ENCODE measurements at regions not wholly inside any gene's neighbourhood (a gene's known extent, or its start where the extent isn't known, plus 50 kb on each side); places are given as distances from the start of the nearest gene placed in this dataset.

- no peak overlapping the region for H3K4me3 ChIP-seq (ENCODE audit: low read length)
- TF ChIP-seq ZNF274 (IDR thresholded peaks at IDR 0.05; ENCODE audit: low read depth, low read length): no peak
Observed at GRCh38 chr6:14660806-14661579, 543.4 kb downstream of the CD83 start.

GRCh38 chr6:14661691-14662090, 544.1 kb downstream of the CD83 start:
- no peak overlapping the region for H3K4me3 ChIP-seq (ENCODE audit: low read length)
- TF ChIP-seq ZNF274 (IDR thresholded peaks at IDR 0.05; ENCODE audit: low read depth, low read length): no peak

GRCh38 chr6:14664112-14664601, 546.6 kb downstream of the CD83 start:
- TF ChIP-seq ZNF274 (IDR thresholded peaks at IDR 0.05; ENCODE audit: low read depth, low read length): no peak
- H3K4me3 ChIP-seq (ENCODE audit: low read length): no peak overlapping the region

GRCh38 chr6:14664621-14665315, 547.2 kb downstream of the CD83 start:
- no peak overlapping the region for H3K4me3 ChIP-seq (ENCODE audit: low read length)
- no peak for TF ChIP-seq ZNF274 (IDR thresholded peaks at IDR 0.05; ENCODE audit: low read depth, low read length)

GRCh38 chr6:14665827-14666724, 548.5 kb downstream of the CD83 start:
- H3K4me3 ChIP-seq (ENCODE audit: low read length): no peak overlapping the region
- TF ChIP-seq ZNF274 (IDR thresholded peaks at IDR 0.05; ENCODE audit: low read depth, low read length): no peak

DNA sequence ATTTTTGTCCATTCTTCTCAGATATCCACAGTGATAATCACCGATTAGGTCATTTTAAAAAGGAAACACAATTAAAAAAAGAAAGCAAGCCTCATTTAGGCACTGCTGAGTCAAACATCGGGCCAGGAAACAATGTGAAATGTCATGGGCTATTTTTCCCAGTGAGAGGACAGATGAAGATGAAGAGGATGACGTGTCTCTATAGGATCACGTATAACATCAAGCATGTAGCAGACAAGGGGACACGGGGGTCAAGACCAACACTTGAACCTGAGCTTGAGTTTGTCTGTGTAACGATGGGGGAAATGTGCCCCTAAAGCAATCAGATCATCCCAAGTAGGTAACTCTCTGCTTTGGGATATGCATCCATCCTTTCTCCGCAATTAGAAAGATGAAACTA, 553.2 kb downstream of the CD83 start:
- no peak for TF ChIP-seq ZNF274 (IDR thresholded peaks at IDR 0.05; ENCODE audit: low read depth, low read length)

GRCh38 chr6:14671261-14671681, 553.7 kb downstream of the CD83 start:
- TF ChIP-seq ZNF274 (IDR thresholded peaks at IDR 0.05; ENCODE audit: low read depth, low read length): no peak
- no peak overlapping the region for H3K4me3 ChIP-seq (ENCODE audit: low read length)

More for the DNA sequence above, 553.2 kb downstream of the CD83 start:
- H3K4me3 ChIP-seq (ENCODE audit: low read length): no peak overlapping the region

DNA sequence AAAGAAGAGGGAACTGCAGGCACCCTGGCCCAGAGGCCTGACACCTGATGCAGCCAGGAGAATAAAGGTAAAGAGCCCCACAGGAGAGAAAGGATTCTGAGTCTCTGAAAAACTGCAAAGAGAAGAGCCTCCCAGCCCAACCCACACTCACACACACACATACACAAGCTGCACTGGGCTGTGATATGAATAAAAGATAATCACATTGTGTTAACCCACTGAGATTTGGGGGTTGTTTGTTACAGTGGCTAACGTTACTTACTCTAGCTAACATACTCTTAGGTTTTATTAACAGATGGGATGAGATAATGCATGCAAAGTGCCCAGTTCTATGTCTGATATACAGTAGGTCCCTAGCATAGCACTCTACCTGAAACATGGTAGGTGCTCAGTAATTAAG, 554.4 kb downstream of the CD83 start:
- no peak overlapping the region for H3K4me3 ChIP-seq (ENCODE audit: low read length)
- TF ChIP-seq ZNF274 (IDR thresholded peaks at IDR 0.05; ENCODE audit: low read depth, low read length): no peak

- H3K4me3 ChIP-seq (ENCODE audit: low read length): no peak overlapping the region
- no peak for TF ChIP-seq ZNF274 (IDR thresholded peaks at IDR 0.05; ENCODE audit: low read depth, low read length)
Observed at GRCh38 chr6:14673201-14673600, 555.6 kb downstream of the CD83 start.

GRCh38 chr6:14674458-14674857, 556.9 kb downstream of the CD83 start:
- no peak for TF ChIP-seq ZNF274 (IDR thresholded peaks at IDR 0.05; ENCODE audit: low read depth, low read length)
- no peak overlapping the region for H3K4me3 ChIP-seq (ENCODE audit: low read length)

DNA sequence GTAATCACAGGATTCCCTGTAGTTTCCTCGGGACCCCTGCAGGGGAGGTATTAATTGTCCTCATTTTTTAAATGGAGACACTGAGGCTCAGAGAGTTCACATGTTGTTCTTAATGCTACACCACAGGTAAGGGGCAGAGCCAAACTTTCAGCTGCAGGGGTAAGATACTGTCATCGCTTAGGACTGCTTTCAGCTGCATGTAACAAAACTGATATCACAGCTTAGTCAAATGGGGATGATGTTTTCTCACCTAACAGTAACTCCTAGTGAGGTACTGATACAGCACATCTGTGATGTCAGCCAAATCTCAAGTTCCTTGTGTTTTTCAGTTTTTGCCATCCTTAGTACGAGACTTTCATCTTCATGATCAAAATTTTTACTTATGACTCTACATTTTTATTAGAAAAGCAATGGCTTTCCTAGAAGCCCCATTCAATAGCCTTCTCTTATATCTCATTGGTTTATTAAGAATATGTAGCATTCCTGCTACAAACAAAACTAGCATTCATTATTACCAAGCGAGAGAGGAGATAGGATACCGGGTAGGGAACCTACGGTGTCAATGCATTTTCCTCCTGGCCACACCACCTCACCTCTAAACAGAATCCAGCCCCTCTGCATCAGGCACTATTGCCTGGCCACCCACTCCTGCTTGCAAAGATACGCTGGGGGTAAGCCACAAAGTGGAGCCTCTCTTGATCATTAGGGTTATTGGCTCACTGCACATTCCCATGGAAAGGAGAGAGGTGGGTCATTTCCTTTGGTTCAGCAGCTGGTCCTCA, 557.5 kb downstream of the CD83 start:
- no peak overlapping the region for H3K4me3 ChIP-seq (ENCODE audit: low read length)
- no peak for TF ChIP-seq ZNF274 (IDR thresholded peaks at IDR 0.05; ENCODE audit: low read depth, low read length)

DNA sequence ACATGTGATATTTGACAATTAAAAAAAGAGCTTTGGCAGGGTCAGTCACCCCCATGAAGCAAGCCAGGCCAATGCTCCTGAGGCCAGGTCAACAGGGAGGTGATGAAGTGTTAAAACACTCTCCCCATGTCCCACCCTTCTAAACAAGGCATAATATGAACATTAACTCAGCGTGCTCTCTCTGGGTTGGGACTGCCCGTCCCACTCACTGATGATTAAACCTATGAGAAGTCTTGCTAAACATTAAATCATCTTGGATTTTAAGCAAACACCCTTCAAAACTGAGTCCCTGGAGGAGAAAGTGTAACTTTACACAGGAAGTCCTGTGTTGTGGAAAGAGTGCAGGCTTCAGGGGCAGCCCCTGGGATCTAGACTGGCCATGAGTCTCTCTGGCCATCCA, 558.5 kb downstream of the CD83 start:
- no peak for TF ChIP-seq ZNF274 (IDR thresholded peaks at IDR 0.05; ENCODE audit: low read depth, low read length)
- H3K4me3 ChIP-seq (ENCODE audit: low read length): no peak overlapping the region

DNA sequence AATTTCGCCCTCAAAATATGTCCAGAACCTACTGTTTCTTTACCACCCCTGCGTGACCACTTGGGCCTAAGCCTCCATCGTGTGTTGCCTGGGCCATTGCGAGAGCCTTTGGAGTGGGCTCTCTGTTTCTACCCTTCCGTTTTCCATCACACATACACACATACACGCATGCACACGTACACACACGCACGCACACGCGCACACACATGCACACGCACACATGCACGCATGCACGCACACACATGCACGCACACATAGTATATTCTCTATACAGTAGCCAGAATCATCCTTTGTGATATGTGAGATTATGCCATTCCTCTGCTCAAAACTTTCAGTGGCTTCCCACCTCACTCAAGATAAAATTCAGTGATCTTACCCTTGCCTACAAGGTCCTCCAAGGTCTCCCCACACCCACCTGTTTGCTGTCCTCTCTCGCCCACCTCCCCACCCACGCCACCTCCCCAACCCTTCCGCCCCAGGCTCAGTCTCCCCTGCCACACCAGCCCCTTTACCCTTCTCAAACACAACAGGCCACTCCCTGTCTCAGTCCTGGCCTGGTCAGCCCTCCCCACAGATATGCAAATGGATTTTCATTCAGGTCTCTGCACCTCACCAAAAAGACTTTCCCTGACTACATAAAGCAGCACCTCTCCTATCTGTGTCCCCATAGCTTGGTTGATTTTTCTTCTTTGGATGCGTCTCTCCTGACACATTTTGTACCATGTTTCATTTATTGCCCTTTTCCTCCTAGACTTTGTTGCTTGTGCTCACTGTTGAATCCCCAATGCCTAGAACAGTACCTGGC, 559.6 kb downstream of the CD83 start:
- H3K4me3 ChIP-seq (ENCODE audit: low read length): no peak overlapping the region
- TF ChIP-seq ZNF274 (IDR thresholded peaks at IDR 0.05; ENCODE audit: low read depth, low read length): no peak

All from GM08714 (cell line).